ENCODE measurements at regions not wholly inside any gene's neighbourhood (a gene's known extent, or its start where the extent isn't known, plus 50 kb on each side); places are given as distances from the start of the nearest gene placed in this dataset.

GRCh38 chr2:2717406-2717805 lies 386.3 kb upstream of the MYT1L start:
- no peak for TF ChIP-seq EZH2phosphoT487 (IDR thresholded peaks at IDR 0.05; ENCODE audit: borderline replicate concordance, low read depth, low read length)
- no peak for TF ChIP-seq CTCF (conservative IDR thresholded peaks at IDR 0.05; ENCODE audit: low read length)
- intact Hi-C loops (cut with micrococcal nuclease; ENCODE audit: unreplicated experiment), result no loop called here
- Histone ChIP-seq H3K4me1 (ENCODE audit: insufficient read depth, low read length, poor library complexity, severe bottlenecking) (no peaks in the 10 kb centered on the region), H3K9me3 (ENCODE audit: low read length) (no peaks in the 10 kb centered on the region), H3K4me3 (ENCODE audit: low read depth, low read length, poor library complexity, severe bottlenecking) (no peak overlapping the region), H2AFZ (ENCODE audit: low read length) (no peak overlapping the region), H3K36me3 (ENCODE audit: insufficient read depth, low read length) (no peaks in the 10 kb centered on the region), H3K9me2 (ENCODE audit: insufficient read depth, low read length) (no peaks in the 10 kb centered on the region), H4K20me1 (ENCODE audit: insufficient read depth, low read length) (no peaks in the 10 kb centered on the region), H3K27ac (ENCODE audit: low read depth, low read length, poor library complexity, severe bottlenecking) (no peak overlapping the region), H3K4me2 (ENCODE audit: low read length) (no peak overlapping the region), H3K79me2 (ENCODE audit: insufficient read depth, low read depth, low read length) (no peaks in the 10 kb centered on the region)
- BruUV-seq (replicated peaks), result no TSS peak
- POLR2A ChIA-PET, result no interaction called here
- DNase-seq (ENCODE audit: low spot score), result no peak
- CTCF ChIA-PET (ENCODE audit: unreplicated experiment), result no interaction called here

GRCh38 chr2:2716771-2717170 lies 385.7 kb upstream of the MYT1L start:
- BruUV-seq (replicated peaks), result no TSS peak
- POLR2A ChIA-PET, result no interaction called here
- Histone ChIP-seq H3K79me2 (ENCODE audit: insufficient read depth, low read depth, low read length) (no peaks in the 10 kb centered on the region), H3K4me3 (ENCODE audit: low read depth, low read length, poor library complexity, severe bottlenecking) (no peak overlapping the region), H2AFZ (ENCODE audit: low read length) (no peak overlapping the region), H3K9me3 (ENCODE audit: low read length) (no peaks in the 10 kb centered on the region), H3K36me3 (ENCODE audit: insufficient read depth, low read length) (no peaks in the 10 kb centered on the region), H4K20me1 (ENCODE audit: insufficient read depth, low read length) (no peaks in the 10 kb centered on the region), H3K4me1 (ENCODE audit: insufficient read depth, low read length, poor library complexity, severe bottlenecking) (no peaks in the 10 kb centered on the region), H3K4me2 (ENCODE audit: low read length) (no peak overlapping the region), H3K27ac (ENCODE audit: low read depth, low read length, poor library complexity, severe bottlenecking) (no peak overlapping the region), H3K9me2 (ENCODE audit: insufficient read depth, low read length) (no peaks in the 10 kb centered on the region)
- no peak for DNase-seq (ENCODE audit: low spot score)
- intact Hi-C loops (cut with micrococcal nuclease; ENCODE audit: unreplicated experiment), result no loop called here
- CTCF ChIA-PET (ENCODE audit: unreplicated experiment), result no interaction called here
- no peak for TF ChIP-seq CTCF (conservative IDR thresholded peaks at IDR 0.05; ENCODE audit: low read length)
- no peak for TF ChIP-seq EZH2phosphoT487 (IDR thresholded peaks at IDR 0.05; ENCODE audit: borderline replicate concordance, low read depth, low read length)

- BruUV-seq (replicated peaks), result no TSS peak
- intact Hi-C loops (cut with micrococcal nuclease; ENCODE audit: unreplicated experiment), result no loop called here
- Histone ChIP-seq H3K27ac (ENCODE audit: low read depth, low read length, poor library complexity, severe bottlenecking) (no peak overlapping the region), H3K4me1 (ENCODE audit: insufficient read depth, low read length, poor library complexity, severe bottlenecking) (no peaks in the 10 kb centered on the region), H3K36me3 (ENCODE audit: insufficient read depth, low read length) (no peaks in the 10 kb centered on the region), H3K9me2 (ENCODE audit: insufficient read depth, low read length) (no peaks in the 10 kb centered on the region), H2AFZ (ENCODE audit: low read length) (no peak overlapping the region), H3K4me2 (ENCODE audit: low read length) (no peak overlapping the region), H3K9me3 (ENCODE audit: low read length) (no peaks in the 10 kb centered on the region), H4K20me1 (ENCODE audit: insufficient read depth, low read length) (no peaks in the 10 kb centered on the region), H3K4me3 (ENCODE audit: low read depth, low read length, poor library complexity, severe bottlenecking) (no peak overlapping the region), H3K79me2 (ENCODE audit: insufficient read depth, low read depth, low read length) (no peaks in the 10 kb centered on the region)
- POLR2A ChIA-PET, result no interaction called here
- DNase-seq (ENCODE audit: low spot score), result no peak
- no peak for TF ChIP-seq CTCF (conservative IDR thresholded peaks at IDR 0.05; ENCODE audit: low read length)
- no peak for TF ChIP-seq EZH2phosphoT487 (IDR thresholded peaks at IDR 0.05; ENCODE audit: borderline replicate concordance, low read depth, low read length)
- CTCF ChIA-PET (ENCODE audit: unreplicated experiment), result no interaction called here
Measured at GRCh38 chr2:2715036-2715818, 384.2 kb upstream of the MYT1L start.
